Ureter (tissue), 1 donor: ENCODE measurements at regions not wholly inside any gene's neighbourhood (a gene's known extent, or its start where the extent isn't known, plus 50 kb on each side); places are given as distances from the start of the nearest gene placed in this dataset.
"Not testable (repeated sequence)": the region's sequence is repeated elsewhere in the genome, so short reads cannot be mapped to it uniquely, and the experiment has no call there.

Source experiments
- DNase-seq: peaks from one replicate; pipeline ENCODE4 v3.0.0-alpha.2; 2020; ENCODE audit warnings: low spot score
- donor health status: DM: yes; HTN: yes; CAD: no.

DNA sequence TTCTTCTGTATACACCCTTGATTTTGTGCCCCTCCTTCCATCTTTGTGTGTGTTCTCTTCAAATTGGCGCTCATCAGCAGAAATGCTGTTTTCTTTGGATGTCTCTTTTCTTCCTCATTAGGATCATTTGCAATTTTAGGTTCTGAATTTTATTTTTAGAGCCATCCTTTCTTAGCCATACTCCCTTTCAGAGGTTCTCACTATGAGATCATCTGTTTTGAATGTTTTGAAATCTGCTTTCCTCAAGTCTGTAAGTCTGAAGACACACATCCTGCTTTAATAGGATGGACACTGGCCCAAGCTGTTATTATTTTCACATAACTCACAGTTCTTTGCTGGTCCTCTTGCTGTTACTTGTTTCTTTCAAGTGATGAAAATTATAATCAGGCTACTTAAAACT is 124.8 kb downstream of the BDH1 start:
- DNase-seq = no peak

DNA sequence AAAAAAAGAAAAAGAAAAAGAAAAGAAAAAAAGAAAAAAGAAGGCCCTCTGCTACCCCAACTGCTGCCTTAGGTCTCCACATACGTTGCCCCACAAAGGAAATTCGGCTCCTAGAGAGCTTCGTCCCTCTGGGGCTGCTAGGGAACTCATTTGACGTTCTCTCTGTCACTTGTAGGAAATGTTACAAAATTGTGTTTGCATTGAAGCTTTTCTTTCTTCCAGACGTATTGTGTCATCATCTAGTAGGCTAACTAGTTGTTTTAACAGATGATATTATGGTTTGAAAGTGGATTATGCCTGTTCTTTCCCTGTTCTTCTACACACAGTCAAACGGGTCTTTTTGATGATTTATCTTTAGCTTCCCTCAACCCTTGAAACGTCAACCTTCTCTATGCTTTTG is 125.3 kb downstream of the BDH1 start:
- no peak for DNase-seq

DNA sequence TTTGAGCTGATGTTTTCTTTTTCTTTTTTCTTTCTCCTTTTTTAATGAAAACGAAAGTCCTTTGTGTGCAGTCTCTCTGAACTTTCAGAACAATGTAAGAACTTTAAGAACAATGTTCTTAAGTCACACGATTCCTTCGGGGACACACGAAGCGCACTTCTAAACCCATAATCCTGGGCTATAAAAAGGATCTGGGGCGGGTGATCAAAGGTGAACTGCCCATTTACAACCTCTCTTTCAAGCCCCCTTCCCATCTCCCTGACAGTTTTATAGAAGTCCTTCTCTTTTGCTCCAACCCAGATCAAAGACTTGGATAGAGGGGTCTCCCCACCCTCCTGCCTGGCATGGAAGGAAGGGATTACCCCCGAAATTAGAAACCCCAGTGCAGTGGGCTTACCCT is 126.8 kb downstream of the BDH1 start:
- no peak for DNase-seq

DNA sequence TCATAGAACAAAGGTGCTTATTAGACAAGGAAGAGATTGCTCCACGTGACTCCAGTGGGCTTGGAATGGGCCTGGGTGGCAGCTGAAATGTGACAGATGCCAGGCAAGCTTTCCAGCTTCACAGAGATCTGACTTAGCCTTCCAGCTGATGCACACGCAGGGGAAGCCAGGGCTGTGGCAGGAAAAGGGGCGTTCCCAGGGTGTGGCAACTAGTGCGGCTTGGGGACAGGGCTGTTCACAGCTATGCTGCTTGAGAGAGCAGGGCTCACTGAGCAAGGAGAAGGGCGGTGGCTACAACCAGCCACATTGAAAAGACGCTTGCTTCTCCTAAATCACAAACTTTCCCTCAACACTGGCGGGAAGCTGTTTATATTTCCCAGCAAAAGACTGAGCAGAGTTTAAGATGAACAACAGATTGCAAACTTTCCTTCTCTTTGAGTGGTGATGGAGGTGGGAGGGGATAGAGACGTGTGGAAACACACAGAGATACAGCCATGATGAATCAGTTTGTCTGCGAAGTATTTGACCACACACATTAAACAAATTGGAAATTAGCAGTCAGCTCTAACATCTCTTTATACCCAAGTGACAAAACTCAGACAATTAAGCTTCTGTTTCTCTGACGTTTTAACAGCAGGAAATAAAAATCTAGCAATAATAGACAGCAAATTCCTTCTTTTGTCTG is 127.5 kb downstream of the BDH1 start:
- peak; percentile 76 for DNase-seq

DNA sequence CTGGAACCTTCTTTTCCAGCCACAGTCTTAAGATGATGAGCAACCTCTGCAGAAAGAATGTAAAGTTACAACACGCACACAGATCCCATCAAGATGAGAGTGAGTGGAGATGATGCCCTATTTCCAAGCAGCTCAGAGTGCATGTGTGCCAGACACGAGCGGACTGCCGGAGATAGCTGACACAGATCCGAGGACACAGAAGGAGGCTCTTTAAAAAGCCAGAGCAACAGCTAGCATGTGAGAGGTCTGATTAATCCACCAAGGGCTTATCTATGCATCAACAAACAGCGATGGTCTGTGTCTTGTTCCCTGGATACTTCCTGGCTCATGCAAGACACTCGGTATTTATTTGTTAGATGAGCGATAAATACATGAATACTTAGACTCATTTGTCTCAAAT is 128.6 kb upstream of the DLG1 start:
- DNase-seq = no peak

DNA sequence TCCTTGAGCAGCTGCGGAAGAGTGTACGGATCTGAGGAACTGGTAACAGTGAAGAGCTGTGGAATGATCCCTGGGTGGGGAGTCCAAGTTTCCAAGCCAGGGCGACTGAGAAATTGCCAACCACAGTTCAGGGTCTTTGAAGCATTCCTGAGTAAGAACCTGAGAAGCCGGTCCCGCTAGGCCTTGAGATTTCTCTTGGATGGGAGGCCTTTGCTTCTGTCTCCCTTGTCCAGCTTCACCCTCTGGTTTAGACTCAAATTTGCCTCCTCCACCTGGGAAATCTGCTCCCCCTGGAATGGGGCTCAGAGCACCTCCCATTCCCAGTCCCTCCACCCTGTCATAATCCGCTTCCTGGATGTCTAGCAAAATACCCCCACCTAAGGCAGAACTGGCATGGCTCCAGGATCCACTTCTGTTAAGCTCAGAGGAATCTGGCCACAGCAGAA is 127.7 kb upstream of the DLG1 start:
- DNase-seq = no peak

DNA sequence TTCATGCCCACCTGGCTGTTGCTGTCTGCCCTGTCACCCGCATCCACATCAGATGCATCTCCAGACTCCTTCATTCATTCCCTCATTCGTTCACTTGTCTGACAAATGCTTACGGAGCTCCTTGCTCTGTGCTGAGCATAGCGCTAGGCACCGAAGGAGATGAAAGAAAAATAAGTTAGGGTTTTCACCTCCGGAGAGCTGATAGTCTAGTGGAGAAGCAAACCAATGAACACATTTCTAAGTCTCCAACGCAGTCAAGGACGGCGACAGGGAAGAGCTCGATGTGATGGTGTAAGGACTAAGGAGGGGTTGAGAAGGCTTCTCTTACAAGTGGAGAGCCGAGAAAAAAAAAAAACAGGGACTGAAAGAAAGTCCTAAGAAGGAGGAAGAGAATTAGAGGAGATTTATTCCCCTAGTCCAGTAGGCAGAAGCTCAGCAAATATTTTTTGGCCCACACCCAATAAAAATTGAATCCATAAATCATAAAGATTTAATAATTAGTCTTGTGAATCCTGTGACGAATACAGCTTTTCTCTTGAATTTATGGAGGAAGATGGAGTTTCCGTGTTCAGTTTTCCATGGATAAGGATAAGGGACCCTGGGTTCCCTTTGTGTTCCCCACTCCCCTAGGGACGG is 127.2 kb upstream of the DLG1 start:
- no peak for DNase-seq

DNA sequence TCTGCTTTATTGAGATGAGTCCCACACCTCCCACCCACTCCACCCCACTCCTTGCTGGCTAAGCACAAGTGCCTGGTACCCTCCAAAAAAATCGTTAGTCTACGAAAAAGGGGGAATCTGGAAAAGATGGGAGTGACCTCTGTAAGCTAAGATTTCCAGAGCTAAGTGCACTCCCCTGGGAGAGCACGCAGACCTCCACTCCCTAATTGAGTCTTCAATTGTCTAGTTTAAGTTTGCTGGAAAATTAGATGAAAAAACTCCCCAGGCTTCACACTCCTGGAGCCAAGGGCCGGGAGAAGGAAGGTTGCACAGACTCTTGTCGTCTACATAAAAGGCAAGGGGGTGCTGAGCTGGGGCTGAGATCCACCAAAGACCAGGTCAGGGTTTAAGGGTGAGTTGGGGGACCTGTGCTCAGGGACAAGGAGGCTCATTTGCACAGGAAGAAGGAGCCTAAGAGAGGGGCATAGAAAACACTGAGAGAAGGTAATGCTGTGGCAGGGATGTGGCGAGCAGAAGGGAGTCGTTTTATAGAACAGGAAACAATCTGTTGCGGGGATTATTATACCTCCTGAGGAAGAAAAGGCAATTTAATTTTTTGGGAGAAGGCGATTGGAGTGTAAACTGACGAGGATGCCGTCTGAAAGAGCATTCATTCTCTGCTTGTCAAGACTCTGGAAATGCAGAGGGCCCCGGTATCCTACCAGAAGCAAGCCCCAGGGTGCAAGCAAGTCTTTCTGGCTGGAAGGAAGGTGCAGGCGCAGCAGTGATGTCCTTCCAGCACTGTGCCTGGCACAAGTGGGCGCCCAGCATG is 126.5 kb upstream of the DLG1 start:
- DNase-seq = no peak

DNA sequence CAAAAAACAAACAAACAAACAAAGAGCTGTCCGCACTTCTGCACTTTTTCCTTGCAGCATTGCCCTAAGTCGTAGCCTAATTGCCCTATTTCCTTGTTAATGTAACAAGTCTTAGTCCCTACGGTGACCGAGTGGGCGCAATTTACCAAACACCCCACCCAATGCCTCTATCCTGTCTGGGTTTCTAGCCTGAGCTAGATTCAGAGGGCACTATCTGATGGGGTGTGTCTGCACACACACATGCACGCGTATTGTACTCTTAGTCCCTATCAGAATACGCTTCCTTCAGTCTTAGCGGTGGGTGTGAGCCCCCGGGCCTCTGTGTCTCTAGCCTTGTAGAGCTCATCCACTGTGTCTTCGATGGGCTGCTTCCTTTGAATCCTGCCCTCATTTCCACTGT is 125.9 kb upstream of the DLG1 start:
- DNase-seq = no peak

DNA sequence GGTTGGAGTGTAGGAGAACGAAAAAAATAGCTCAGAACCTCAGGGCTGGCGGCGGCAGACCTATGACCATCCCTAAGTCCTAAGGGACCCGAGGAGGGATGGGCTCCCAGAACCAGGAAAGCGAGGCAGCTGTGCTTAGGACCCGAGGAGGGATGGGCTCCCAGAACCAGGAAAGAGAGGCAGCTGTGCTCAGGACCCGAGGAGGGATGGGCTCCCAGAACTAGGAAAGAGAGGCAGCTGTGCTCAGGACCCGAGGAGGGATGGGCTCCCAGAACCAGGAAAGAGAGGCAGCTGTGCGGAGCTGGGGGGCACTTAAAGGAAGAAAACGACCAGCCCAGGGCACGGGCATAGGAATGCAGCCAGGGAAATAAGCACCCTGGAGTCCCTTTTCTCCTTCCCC is 125.0 kb upstream of the DLG1 start:
- DNase-seq = no peak

DNA sequence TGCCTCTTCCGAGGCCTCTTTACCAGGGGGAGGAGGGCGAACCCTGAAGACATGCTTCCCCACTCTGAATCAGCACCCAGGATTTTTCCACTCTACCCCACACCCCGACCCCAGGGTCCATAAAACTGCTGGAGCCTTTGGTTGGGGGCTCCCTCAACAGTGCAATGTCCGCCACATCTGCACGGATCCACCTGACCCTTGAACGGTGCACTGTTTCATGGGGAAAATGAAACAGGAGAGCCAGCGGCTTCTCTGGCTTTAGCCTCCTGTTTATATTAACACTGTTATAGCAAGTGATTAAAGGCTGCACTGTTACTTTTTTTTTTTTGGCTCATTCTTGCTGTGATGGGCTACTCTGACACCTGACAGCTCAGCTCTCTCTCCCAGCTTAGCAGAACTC is 124.1 kb upstream of the DLG1 start:
- DNase-seq = no peak

DNA sequence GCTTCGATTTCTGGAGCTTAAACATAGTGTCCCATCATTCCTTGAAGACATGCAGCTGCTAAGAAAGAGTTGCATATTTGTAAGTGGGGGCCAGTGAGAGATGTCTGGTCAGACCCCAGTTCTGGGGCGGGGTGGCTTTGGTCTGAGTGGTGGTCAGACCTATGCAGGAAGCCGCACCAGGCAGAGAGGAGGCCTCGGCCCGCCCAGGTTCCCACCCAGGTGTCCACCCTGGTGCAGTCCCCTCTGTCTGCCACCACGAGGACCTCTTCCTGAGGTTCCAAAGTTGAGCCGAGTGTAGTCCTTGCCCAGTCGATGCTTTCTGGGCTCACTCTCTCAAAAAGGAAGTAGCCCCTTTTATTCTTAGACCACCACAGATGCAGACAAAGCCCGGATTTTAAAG is 122.6 kb upstream of the DLG1 start:
- DNase-seq = no peak

DNA sequence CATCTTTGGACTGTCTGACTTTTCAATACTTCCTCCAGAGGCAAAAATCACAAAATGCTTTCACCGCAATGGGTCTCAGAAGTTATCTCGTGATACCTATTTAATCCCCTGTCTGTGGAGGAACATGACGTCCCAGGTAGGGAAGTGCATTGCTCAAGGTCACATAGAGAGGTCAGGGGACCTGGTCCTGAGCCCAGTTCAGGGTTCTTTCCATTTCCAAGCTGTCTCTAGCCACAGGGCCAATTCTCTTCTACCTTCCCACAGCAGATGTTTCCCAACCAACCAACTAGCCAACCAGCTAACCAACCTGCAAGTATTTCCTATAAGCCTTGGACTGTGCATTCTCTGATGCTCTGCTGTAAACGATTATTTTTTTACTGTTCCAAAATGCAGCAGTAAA is 122.2 kb upstream of the DLG1 start:
- DNase-seq = no peak

DNA sequence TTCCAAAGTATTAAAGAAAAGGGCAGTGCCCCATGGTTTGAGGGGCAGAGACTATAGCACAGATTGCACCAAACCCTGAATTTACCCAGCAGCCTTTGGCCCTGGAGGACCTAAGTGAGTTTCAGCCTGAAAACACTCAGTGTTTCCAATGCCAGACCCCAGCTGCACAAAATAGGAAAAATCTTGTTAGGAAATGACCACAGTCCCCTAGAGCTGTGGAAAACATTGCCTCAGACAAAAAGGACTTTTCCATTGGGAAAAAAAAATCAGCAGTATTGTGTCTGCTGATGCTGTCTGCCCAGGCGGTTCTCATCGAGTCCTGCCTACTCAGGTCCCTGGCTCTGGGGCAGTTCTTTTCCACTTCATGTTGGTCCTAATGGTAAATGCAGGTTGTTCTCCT is 121.7 kb upstream of the DLG1 start:
- DNase-seq = no peak

DNA sequence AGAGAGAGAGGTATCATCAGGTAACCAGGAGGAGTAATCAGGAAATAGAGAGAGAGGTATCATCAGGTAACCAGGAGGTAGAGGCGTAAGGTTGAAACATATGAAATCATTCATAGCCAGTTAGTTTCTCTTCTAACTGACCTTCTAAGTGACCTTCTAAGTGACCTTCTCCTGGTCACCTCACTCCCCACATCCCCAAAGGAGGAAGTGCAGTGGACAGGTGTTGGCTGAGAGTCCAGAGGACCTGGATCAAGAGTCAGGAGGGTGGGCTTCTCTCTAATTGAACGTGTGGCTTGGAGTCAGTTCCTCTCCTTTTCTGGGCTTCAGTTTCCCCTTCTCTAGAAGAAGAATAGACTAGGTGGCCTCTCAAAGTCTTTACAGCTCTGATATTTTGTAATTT is 121.3 kb upstream of the DLG1 start:
- no peak for DNase-seq

DNA sequence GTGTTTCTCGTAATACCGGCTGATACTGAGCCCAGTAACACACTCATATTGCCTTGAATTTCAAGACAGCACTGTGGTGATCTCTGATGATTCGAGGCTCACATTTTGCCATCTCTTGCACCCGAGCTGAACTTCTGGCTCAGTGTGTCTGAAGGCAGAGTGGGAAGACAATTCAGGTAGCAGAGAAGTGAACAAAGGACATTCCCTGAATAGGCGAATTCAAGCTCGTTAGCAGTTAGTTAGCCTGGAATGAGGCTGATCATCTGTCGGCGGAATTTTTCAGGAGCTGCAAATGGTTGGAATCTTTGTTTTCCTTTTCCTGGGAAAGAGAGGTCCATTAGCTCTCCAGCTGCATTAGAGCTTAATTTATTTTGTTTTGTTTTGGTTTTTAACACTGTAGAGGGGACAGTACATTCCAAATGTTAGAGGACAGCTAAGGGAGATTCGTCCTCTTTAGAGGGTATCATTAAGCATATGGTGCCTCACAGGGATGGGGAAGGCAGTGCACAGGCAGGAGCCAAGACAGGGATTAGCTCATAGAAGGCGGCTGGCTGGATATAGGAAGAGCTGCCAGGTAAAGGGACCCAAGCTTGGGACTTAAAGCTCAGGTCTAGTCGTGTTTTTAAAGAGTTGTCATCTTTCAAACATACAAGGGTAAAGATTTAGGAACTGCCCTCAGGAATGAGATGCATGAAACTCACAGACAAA is 119.7 kb upstream of the DLG1 start:
- no peak for DNase-seq

DNA sequence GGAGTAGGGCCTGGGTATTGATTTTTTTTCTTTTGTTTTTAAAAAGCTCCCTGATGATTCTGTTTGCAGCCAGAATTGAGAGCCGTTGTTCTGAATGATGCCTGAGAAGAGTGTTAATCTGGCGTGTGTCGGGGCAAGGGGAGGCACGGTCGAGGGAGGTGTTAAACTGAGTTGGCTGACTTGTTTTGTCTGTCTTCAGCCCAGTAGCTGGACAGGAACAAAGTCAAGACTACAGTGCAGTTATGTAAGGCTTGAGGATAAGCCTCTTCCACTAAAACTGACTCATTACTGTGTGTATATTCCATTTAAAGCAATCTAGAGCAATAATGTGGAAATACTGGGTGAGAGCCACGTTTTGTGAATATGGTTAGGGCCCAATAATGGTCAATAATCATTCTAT is 119.0 kb upstream of the DLG1 start:
- no peak for DNase-seq

DNA sequence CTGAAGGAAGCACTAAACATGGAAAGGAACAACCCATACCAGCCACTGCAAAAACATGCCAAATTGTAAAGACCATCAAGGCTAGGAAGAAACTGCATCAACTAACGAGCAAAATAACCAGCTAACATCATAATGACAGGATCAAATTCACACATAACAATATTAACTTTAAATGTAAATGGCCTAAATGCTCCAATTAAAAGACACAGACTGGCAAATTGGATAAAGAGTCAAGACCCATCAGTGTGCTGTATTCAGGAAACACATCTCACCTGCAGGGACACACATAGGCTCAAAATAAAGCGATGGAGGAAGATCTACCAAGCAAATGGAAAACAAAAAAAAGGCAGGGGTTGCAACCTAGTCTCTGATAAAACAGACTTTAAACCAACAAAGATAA is 113.5 kb upstream of the DLG1 start:
- DNase-seq = not testable (repeated sequence)

DNA sequence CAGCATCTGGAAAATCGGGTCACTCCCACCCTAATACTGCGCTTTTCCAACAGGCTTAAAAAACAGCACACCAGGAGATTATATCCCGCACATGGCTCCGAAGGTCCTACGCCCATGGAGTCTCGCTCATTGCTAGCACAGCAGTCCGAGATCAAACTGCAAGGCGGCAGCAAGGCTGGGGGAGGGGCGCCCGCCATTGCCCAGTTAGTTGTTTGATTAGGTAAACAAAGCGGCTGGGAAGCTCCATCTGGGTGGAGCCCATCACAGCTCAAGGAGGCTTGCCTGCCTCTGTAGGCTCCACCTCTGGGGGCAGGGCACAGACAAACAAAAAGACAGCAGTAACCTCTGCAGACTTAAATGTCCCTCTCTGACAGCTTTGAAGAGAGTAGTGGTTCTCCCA is 111.8 kb upstream of the DLG1 start:
- not testable (repeated sequence) for DNase-seq

DNA sequence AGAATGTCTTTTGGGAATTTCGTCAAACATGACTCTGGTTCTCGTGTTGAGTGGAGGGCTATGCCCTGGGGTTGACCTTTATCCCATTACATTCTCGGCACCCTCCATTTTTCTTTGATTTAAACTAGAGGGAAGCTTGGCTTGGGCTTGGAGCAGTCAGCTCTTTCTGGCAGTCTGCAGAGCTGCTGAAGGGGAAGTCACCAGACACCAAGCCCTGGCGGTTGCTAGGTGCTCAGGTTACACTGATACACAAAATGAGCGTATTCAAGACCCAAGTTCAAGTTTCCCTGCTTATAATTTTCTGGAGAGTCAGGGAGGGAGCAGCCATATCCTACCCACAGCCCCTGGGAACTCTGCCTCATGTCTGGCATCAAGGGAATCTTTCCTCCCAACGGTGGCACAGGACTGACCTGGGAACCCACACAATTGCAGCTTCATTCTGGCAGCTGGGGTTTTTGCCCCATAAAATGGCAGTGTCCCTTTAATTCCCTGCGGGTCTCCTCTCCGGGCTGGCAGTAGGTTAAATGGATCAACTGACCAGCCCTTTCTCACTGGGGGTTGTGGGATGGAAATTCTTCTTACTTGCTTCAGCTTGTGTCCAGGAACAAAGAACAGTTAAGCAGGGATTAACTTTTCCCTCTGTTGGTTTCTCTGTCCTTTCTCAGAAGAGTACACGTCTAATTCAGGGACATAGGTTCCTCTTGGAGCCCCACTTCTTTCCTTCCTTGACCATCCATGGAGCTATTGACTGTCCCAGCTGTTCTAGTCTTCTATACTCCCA is 110.0 kb upstream of the DLG1 start:
- no peak for DNase-seq

DNA sequence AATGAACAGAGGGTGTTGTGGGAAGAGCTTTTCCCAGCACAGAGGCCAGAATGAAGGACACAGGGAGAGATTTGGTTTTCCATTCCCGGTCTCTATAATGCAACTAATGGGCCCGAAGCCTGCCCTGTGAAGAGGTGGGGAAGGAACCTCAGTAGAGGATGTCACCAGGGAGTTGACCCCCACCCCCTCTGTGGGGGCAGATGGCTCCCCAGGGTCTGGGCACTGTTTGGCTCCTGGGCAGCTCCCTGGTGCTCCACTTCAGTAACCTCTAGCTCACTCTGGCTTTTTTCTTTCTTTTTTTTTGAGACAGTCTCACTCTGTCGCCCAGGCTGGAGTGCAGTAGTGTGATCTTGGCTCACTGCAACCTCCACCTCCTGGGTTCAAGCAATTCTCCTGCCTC is 109.1 kb upstream of the DLG1 start:
- no peak for DNase-seq

DNA sequence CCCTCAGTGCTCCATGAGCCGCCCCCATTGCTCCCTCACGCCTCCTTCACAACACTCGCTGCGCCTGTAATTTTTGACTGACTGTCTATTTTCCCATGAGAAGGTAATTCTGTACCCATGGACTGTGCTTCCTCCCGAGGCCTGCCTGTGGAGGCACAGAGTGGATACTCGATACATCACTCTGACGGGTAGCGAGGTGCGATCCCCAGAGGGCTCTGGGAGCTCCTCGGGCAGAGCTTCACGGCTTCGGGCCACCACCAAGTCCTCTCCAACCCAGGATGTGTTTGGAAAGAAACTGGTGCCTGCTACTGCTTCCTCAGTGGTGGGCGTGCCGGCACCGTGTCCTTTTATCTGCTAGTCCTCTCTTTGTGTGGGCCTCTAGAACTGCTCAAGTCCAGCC is 108.6 kb upstream of the DLG1 start:
- DNase-seq = no peak
